T follicular helper cell (primary cell): ENCODE measurements at regions not wholly inside any gene's neighbourhood (a gene's known extent, or its start where the extent isn't known, plus 50 kb on each side); places are given as distances from the start of the nearest gene placed in this dataset.
"Not testable (repeated sequence)": the region's sequence is repeated elsewhere in the genome, so short reads cannot be mapped to it uniquely, and the experiment has no call there.

Experiments
- DNase-seq: peaks from one replicate; pipeline ENCODE4 v3.0.0-alpha.2; 2020; ENCODE audit warnings: low read depth

DNA sequence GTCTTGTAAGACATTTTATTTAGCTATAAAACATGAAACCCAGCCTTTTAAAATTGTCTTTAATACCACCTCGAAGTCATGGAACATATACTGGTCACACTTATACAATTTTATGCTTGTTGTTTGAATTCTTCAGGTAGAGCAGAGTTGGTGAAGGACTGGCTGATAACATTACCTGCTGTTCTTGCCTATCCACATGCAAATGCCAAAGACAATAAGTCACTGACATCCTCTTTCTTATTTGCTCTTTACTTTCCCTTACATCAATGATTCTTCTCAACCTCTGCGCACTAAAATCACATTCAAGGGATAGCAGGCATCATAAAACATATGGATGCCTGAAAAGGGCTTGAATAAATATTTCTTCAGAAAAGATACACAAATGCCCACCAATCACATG is 392.5 kb upstream of the ATP11B start:
- no peak for DNase-seq

DNA sequence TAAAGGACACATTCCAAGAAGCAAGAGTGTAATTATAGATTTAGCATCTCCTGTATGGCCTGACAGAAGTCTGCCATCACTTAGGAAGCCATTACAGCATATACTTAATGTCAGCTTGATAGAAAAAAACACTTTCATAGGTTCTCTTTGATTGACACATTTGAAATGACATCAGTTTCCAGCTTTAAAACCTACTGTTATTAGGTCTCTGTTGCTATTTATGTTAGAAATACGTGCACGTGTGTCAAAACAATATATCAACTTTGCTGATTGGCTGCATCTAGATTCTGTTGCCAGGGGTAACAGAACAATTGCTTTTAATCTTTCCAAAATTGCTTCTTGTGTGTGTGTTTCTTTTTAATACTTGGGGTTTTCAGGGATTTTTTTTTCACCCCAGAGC is 389.3 kb upstream of the ATP11B start:
- DNase-seq: no peak

DNA sequence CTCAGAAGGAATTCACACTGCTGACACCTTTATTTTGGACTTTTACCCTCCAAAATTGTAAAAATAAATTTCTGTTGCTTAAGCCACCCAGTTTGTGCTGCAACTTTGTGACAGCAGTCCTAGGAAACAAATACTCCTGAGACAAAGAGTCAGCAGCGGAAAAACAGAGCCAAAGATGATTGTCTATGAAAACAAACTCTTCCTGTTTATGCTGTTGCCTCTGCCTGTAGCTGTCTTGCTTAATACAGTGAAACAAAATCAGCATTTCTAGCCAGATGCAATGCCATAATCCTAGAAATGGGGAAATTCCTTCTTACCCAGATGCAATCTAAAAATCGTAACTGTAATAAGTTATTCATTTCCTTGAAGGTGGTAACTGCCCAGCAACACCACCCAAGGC is 387.5 kb upstream of the ATP11B start:
- DNase-seq: no peak

DNA sequence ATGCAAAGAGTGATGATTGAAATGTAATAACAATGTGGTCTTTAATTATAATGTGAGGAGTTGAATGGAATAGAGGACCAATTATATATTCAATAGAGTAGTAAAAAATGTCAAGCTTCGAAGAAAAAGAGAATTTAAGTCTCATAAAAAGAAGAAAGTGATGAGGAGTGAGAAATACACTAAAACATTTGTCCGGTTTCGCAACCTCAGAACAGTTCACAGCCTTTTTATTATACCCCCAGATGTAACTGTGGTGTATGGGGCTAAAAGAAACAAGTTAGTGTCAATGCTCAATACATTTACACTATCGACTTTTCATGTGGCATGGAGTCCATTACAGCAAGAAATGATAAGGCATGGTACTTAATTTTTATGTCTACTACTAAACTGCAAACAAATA is 386.5 kb upstream of the ATP11B start:
- no peak for DNase-seq

DNA sequence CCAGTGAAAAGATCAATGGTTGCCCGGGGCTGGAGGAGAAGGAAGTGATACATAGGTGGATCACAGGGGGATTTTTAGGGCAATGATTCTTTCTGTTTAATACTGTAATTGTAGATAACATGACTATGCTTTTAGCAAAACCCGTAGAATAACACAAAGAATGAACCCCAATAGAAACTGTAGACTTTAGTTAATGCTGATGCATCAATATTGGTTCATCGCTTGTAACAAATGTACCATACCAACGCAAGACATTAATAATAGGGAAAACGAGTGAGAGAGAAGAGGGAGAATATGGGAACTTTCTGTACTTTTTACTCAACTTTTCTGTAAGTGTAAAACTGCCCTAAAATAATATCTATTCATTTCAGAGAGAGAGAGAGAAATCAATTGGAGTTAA is 383.3 kb upstream of the ATP11B start:
- no peak for DNase-seq

DNA sequence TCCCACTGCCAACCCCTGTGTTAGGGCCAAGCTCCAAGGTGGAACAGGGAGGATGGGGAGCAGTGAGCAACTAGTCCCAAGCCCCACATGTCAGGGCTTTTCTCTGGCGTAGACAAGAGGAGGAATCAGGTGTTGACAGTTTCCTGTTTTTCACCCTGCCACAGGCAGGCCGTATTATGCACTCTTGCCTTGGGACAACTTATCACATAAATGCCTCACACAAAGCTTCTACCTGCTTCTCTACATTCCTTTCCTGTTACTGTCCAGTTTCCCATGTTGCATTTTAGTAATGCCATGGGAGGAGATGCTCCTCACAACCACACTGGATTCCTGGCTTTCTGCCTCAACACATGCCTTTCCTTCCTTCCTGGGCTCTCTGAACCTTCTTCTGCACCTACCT is 381.2 kb upstream of the ATP11B start:
- no peak for DNase-seq

DNA sequence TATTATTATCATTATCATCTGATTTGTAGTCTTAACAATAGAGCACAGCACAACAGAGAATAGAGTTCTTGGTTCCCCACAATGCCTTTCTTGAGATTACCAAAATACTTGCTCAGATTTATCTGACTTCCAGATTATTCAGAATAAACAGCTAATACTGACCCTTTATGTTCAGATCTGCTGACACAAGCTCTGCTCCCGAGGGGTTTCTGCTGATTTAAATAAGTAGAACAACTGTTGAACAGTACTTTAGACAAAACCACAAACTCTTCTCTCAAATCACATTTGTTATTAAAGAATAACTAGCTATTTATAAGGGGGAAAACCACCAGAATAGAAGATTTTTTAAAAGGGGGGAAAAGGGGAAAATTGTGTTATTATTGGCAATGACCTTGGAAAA is 380.2 kb upstream of the ATP11B start:
- no peak for DNase-seq

DNA sequence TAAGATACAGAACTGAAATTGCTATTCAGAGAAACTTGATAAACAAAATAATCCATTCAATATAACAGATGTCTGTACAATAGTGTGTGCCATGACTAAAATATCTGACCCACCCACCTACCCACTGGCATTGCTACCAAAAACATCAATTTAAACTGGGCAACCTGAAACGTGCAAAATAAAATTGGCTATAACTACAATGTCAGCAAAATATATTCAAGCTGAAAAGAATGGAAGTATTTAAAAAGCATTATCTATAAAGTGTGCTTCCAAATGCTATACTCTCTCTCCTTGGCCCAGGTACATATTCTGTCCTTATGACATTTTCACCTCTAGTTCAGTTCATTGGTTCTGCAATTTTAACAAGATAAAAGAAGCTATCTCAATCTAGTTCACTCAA is 379.6 kb upstream of the ATP11B start:
- DNase-seq: no peak

DNA sequence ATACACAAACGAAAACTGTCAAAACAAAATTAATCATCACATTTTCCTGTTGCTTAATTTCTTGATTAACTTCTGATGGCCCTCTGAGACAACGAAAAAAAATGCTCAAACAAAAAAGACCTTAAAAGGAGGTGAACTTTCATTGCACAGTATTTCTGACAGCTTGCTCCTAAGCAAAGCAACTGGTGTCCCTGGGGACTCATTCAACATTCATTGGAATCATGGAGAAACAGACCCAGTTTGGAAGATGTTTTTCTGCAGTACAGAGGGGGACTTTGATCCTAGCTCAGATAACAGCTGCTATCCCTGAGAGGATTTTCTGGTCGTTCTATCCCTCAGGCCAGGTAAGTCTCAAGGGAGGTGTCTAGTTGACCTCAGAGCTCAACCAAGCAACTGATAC is 378.7 kb upstream of the ATP11B start:
- no peak for DNase-seq

DNA sequence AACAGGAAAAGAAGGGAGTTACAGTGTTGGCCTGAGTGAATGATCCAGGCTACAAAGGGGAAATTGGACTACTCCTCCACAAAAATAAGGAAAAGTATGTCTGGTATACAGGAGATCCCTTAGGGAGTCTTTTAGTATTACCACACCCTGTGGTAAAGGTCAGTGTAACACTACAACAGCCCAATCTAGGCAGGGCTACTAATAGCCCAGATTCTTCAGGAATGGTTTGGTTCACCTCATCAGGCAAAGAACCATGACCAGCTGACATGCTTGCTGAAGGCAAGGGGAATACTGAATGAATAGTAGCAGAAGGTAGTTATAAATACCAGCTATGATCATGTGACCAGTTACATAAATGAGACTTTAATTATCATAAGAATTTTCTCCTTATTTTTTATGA is 372.6 kb upstream of the ATP11B start:
- no peak for DNase-seq

DNA sequence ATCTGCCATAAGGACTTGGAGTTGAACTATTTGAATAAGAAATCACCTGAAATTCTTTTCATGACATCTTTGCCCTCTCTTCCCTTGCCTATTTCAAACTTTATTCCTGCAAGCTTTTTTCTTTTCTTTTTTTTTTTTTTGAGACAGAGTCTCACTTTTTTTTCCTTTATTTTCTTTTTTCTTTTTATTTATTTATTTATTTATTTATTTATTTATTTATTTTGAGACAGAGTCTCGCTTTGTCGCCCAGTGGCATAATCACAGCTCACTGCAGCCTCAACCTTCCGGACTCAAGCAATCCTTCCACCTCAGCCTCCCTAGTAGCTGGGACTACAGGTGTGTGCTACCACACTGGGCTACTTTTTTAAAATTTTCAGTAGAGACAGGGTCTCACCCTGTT is 369.3 kb upstream of the ATP11B start:
- no peak for DNase-seq

DNA sequence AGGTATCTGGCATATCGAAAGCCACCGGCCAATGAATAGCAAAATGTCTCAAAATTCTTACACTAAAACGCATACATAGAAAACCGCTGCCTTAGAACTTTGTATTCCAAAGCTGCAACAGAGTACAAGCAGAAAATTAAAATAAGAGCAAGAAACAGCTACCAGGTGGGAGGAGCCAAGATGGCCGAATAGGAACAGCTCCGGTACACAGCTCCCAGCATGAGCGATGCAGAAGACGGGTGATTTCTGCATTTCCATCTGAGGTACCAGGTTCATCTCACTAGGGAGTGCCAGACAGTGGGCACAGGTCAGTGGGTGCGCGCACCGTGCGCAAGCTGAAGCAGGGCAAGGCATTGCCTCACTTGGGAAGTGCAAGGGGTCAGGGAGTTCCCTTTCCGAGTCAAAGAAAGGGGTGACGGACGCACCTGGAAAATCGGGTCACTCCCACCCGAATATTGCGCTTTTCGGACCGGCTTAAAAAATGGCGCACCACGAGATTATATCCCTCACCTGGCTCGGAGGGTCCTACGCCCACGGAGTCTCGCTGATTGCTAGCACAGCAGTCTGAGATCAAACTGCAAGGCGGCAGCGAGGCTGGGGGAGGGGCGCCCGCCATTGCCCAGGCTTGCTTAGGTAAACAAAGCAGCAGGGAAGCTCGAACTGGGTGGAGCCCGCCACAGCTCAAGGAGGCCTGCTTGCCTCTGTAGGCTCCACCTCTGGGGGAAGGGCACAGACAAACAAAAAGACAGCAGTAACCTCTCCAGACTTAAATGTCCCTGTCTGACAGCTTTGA is 367.2 kb upstream of the ATP11B start:
- DNase-seq: not testable (repeated sequence)

DNA sequence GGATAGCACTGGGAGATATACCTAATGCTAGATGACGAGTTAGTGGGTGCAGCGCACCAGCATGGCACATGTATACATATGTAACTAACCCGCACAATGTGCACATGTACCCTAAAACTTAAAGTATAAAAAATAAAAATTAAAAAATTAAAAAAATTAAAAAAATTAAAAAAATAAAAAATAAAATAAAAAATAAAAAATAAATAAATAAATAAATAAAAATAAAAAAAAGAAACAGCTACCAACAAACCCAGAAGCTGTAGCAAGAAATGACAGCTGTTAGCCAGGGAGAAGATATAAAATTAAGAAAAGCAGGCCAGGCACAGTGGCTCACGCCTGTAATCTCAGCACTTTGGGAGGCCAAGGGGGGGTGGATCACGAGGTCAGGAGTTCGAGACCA is 361.3 kb upstream of the ATP11B start:
- not testable (repeated sequence) for DNase-seq

DNA sequence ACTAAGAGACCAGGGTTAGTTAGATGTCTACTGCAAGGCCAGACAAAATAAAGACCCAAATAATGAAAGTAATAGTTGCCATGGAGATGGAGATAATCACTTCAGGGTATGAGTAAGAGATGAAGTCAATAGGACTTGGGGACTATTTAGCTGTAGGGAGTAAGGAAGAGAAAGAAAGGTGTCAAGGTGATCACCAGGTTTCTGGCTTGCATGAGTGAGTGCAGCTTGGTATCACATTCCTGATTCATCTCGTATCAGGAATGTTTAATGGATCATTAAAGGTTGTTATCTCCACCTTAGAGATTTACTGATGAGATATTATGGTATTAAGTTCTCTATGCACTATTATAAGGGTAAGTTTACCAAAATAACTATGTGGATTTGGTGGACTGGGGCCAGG is 357.4 kb upstream of the ATP11B start:
- no peak for DNase-seq

DNA sequence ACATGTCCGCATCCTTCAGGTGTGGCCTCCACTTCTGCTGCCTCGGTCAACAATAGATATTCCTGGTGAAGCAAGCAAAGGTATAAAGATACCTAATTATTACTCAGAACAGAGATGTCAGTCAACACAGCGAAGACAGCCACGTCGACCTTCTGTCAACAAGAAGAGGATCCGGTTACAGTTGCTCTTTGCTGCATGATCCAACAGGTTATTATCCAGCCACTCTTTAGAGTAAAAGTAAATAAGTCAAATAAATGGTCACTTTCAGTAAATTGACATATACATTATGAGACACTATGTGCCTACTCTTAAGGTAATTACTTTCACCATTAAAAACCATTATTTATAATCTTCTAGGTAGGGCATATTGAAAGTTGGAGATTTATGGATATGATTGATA is 356.8 kb upstream of the ATP11B start:
- DNase-seq: no peak

DNA sequence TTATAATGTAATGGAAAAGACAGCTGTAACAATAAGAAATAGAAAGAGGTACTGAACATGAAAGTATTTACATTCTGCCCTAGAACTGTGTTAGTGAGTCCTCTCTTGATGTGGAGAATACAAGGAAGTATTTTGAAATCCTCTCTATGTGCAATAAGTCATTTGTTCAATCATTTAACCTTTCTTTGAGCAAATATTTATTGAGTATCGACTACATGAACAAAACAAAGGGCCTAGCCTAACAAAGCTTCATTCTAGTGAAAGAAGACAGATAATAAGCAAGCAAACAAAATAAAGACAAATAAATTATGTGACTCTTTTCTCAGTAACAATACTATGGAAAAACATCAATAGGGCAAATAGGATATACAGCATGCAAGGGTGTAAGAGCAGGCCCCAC is 354.9 kb upstream of the ATP11B start:
- DNase-seq: no peak

DNA sequence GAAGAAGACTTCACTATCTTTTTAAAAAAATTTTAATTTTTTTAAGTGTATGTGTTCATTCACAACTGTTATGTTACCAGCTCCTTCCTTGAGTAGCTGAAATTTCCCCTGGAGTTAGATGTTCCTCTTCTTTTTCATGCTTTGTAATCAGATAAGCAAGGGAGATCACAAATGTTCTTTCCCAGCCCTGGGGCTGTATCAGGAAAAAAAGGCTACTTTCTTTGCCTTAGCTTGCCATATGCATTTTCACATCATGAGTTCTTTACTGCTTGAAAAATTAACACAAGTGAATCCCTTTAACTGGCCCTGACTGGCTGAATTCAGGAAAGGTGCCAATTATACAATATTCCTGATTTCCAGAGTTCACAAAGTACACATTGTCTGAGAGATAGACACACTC is 353.2 kb upstream of the ATP11B start:
- DNase-seq: no peak

DNA sequence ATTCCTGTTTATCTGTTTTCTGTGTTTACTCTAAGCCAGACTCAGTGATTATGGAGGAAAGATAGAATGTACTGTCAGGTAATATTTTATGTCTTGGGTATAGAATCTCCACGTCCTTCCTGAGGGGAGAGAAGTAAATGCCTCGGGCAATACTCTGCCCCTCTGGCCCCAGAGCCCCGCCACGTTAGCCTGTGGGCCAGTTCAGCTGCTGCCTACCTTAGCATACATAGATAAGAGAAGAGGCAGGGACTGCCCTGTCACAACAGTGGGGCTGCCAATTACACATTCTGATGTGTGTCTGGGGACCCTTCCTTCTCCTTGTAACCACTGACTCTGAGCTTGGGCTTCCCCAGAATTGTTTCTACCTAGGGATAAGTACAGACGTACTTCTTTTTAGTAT is 347.7 kb upstream of the ATP11B start:
- no peak for DNase-seq

DNA sequence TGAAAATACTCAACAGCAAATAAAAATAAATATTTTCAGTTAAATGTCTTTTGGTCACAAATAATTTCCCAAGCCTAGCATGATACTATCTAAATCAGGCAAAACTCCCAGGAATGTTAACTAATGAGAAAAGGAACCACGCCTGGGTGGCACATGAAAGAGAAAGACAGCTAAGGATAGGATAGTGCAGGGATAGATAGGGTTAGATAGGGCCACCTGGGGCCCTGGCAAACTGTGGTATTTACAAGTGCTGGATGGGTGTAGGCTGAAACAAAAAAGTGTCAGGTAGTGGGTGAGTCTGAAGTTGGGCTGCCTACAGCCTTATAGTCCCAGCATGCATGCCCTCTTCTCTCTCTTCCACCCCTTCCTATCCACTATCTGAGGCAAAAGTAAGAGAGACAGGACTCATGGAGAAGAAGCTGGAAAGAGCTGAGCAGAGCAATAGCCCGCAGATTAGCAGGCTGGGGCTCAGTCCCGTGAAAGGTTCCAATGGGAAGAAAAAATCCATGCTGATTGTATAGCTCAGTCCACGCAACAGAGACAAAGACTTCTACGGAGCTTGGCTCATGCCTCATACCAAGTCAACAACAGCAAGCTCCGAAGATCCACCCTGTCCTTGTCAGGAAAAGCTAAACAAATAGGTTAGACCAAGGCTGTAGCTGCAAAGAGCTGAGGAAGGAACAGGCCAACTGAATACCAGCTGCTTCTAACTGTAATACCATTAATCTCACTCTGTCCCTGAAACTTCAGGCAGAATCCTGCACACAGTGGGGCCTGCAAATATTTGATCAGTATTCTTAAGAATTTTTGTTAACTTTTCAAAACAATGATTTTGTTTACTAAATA is 342.1 kb upstream of the ATP11B start:
- DNase-seq: no peak

DNA sequence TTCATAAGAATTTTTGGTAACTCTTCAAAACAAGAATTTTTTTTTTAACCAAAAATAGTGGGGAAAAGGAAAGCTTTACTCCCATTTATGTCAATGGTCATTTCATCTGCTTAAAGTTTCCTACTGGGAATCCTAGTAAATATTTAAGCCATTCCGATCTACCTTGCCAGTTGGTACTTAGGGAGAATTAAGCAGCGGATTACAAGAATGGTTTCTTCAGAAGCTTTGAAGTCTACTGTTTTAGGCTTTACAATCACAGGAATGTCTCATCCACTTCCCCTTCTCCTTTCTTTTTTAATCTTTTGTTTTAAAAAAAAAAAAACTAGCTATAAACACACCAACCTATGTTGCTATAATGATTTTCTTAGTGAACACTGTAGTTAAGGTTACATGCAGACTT is 341.4 kb upstream of the ATP11B start:
- no peak for DNase-seq

DNA sequence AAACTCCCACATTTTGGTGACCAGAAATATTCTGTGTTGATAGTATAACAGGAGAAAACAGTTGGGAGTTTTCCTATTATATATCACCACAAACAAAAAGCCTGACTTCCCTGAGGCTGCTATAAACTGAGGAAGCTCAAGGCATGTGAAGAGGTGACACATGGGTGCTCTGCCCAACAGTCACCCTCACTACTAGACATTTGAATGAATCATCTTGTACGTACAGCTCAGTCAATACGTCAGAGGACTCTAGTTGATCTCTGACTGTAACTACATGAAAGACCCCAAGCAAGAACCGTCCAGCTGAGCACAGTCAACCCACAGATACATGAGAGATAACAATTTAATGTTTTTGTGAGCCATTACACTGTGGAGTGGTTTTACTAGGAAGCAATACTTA is 338.3 kb upstream of the ATP11B start:
- DNase-seq: no peak

DNA sequence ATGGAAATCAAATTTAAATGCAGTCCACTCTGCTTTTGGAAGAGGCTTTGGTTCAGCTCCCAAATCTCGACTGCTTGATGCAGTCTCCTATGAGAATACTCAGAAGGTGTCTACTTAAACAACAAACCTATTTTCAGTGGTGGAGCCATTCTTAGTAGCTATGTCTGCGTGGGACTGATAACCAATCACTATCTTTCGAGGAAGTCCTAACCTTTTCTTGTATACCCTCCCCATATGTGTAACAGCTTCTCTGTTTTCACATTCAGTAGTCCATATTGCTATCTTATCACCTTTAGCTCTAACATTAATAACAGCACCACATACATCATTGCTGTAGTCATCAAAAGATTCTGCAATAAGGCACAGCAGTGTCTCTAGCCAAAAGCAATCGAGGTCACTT is 333.0 kb upstream of the ATP11B start:
- DNase-seq: no peak

DNA sequence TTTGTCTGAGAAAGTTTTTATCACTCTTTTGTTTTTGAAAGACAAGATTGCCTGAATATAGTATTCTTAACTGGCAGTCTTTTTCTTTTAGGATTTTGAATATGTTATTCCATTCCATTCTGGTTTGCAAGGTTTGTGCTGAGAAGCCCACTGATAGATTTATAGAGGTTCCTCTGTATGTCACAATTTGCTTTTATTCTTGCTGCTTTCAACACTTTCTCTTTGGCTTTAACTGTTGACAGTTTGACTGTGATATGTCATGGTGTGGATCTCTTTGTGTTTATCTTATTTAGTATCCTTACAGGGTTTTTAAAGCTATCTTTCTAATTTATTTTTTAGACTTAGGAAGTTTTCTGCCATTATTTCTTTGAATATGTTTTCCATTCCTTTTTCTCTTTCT is 331.2 kb upstream of the ATP11B start:
- no peak for DNase-seq
